Caco-2 (cell line): ENCODE measurements at regions not wholly inside any gene's neighbourhood (a gene's known extent, or its start where the extent isn't known, plus 50 kb on each side); places are given as distances from the start of the nearest gene placed in this dataset.

Experiments used
- BruUV-seq: library from RNA; stranded (reverse); fragments of 400-500 nt; replicated peaks from 2 replicates; lab custom pipeline; 2021; lab: Mats Ljungman, UMichigan
- CTCF ChIA-PET: fragments of 300-600 bp; sonication (Branson Sonifier 250); formaldehyde crosslinking; loops from one replicate; lab custom pipeline; 2022; ENCODE audit warnings: antibody characterized with exemption; lab: Charles Lee
- POLR2A ChIA-PET: fragments of 300-600 bp; sonication (Branson Sonifier 250); formaldehyde crosslinking; loops from one replicate; lab custom pipeline; 2022; ENCODE audit warnings: antibody characterized with exemption; lab: Charles Lee
- DNase-seq, 2 experiments: peaks; one replicate each; pipeline versions ENCODE4 v3.0.0 to v3.0.0-alpha.2; 2020 to 2022
- H3K27me3 ChIP-seq: replicated peaks from 2 replicates; pipeline ENCODE4 v1.6.0; 2011; ENCODE audit warnings: low read length; ENCODE audit not compliant: control insufficient read depth, insufficient read depth
- H3K36me3 ChIP-seq: 2 replicates; pipeline ENCODE4 v1.5.1; 2011; ENCODE audit warnings: low read length; ENCODE audit not compliant: control insufficient read depth, insufficient read depth
- H3K4me1 ChIP-seq: fragments of 250-450 bp; sonication (Bioruptor Pico); 2 replicates; pipeline ENCODE4 v1.5.1; 2020; ENCODE audit warnings: mild to moderate bottlenecking
- H3K4me3 ChIP-seq: 2 replicates; pipeline ENCODE4 v1.5.1; 2011; ENCODE audit warnings: low read depth, mild to moderate bottlenecking, control low read depth, low read length
- H3K9me3 ChIP-seq: fragments of 250-450 bp; sonication (Bioruptor Pico); 2 replicates; pipeline ENCODE4 v1.5.1; 2020; ENCODE audit warnings: mild to moderate bottlenecking, moderate library complexity
- H3K27ac Mint-ChIP-seq: one replicate; pipeline ENCODE4 v1.8.0; 2022; ENCODE audit warnings: mixed read lengths; ENCODE audit not compliant: unreplicated experiment
- H3K27me3 Mint-ChIP-seq: one replicate; pipeline ENCODE4 v1.8.0; 2022; ENCODE audit warnings: mixed read lengths; ENCODE audit not compliant: insufficient read depth, unreplicated experiment
- H3K36me3 Mint-ChIP-seq: one replicate; pipeline ENCODE4 v1.8.0; 2022; ENCODE audit warnings: mild to moderate bottlenecking, mixed read lengths; ENCODE audit not compliant: insufficient read depth, unreplicated experiment
- H3K4me1 Mint-ChIP-seq: one replicate; pipeline ENCODE4 v1.8.0; 2022; ENCODE audit warnings: low read depth, mixed read lengths; ENCODE audit not compliant: unreplicated experiment
- H3K4me3 Mint-ChIP-seq: one replicate; pipeline ENCODE4 v1.8.0; 2022; ENCODE audit warnings: mild to moderate bottlenecking, moderate library complexity, mixed read lengths; ENCODE audit not compliant: unreplicated experiment
- H3K9me3 Mint-ChIP-seq: one replicate; pipeline ENCODE4 v1.8.0; 2022; ENCODE audit warnings: mixed read lengths; ENCODE audit not compliant: unreplicated experiment
- intact Hi-C: fragments of 100-400 bp; cut with micrococcal nuclease; formaldehyde crosslinking; loops from one replicate; pipeline ENCODE4 v1.10.0; 2022; ENCODE audit not compliant: unreplicated experiment
- TF ChIP-seq, protein P1 (sequence below), 2 experiments: fragments of 200-600 bp in 1 of 2; IDR thresholded peaks; 1 replicate in 1 of 2; 2 replicates in 1 of 2; pipeline versions ENCODE4 v1.5.1 to v1.8.0; 2011 to 2022; ENCODE audit warnings: antibody characterized with exemption in 1 of 2, control low read depth in 1 of 2, inconsistent platforms in 1 of 2, low read depth in 1 of 2, low read length in 1 of 2, mild to moderate bottlenecking in 1 of 2, moderate library complexity in 1 of 2; ENCODE audit not compliant: insufficient read depth in 1 of 2, severe bottlenecking in 1 of 2, unreplicated experiment in 1 of 2

DNA sequence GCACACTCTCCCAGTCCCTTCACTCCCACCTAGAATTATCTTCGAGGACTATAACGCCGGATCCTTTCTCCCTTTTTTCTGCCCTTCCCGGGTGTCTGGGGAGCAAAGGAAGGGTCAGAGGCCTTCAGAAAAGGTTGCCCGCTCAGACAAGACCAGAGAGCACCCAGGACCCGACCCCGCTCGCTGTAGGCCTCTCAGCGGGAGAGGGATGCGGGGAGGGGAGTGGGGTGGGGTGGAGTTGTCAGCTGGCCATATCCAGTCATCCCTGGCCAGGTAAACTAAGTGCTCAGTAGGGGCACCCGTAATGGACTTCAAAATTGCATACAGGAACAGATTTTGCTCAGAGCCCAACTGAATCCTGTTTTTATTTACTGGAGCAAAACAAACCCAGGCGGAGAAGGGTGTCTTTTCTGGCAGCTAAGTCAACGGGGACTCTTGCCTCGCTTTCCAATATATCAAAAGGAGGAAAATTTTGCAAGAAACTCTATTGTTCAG is 65.0 kb downstream of the NOL4 start:
- Histone ChIP-seq H3K4me1 (no peaks in the 10 kb centered on the region), H3K27me3 (no peaks in the 10 kb centered on the region), H3K36me3 (no peaks in the 10 kb centered on the region), H3K4me3 (no peak overlapping the region), H3K9me3 (no peaks in the 10 kb centered on the region)
- Mint-ChIP-seq H3K27ac (no peak overlapping the region), H3K4me3 (no peak overlapping the region), H3K9me3 (no peaks in the 10 kb centered on the region), H3K36me3 (no peaks in the 10 kb centered on the region), H3K4me1 (no peaks in the 10 kb centered on the region), H3K27me3 (peaks cover 5% of the 10 kb centered on the region)
- no TSS peak for BruUV-seq
- CTCF ChIA-PET: interaction anchor here (0.7 kb wide), 1 partner anchor 37 kb away, joined by 3 read pairs; no protein-coding TSS in a partner anchor
- intact Hi-C loops: no loop called here
- no peak for DNase-seq
- POLR2A ChIA-PET: no interaction called here
- TF ChIP-seq, protein P1, sequence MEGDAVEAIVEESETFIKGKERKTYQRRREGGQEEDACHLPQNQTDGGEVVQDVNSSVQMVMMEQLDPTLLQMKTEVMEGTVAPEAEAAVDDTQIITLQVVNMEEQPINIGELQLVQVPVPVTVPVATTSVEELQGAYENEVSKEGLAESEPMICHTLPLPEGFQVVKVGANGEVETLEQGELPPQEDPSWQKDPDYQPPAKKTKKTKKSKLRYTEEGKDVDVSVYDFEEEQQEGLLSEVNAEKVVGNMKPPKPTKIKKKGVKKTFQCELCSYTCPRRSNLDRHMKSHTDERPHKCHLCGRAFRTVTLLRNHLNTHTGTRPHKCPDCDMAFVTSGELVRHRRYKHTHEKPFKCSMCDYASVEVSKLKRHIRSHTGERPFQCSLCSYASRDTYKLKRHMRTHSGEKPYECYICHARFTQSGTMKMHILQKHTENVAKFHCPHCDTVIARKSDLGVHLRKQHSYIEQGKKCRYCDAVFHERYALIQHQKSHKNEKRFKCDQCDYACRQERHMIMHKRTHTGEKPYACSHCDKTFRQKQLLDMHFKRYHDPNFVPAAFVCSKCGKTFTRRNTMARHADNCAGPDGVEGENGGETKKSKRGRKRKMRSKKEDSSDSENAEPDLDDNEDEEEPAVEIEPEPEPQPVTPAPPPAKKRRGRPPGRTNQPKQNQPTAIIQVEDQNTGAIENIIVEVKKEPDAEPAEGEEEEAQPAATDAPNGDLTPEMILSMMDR (IDR thresholded peaks at IDR 0.05; ENCODE audit: insufficient read depth in 1 of 2, low read depth in 1 of 2, low read length in 1 of 2, severe bottlenecking in 1 of 2, unreplicated experiment in 1 of 2): no peak

DNA sequence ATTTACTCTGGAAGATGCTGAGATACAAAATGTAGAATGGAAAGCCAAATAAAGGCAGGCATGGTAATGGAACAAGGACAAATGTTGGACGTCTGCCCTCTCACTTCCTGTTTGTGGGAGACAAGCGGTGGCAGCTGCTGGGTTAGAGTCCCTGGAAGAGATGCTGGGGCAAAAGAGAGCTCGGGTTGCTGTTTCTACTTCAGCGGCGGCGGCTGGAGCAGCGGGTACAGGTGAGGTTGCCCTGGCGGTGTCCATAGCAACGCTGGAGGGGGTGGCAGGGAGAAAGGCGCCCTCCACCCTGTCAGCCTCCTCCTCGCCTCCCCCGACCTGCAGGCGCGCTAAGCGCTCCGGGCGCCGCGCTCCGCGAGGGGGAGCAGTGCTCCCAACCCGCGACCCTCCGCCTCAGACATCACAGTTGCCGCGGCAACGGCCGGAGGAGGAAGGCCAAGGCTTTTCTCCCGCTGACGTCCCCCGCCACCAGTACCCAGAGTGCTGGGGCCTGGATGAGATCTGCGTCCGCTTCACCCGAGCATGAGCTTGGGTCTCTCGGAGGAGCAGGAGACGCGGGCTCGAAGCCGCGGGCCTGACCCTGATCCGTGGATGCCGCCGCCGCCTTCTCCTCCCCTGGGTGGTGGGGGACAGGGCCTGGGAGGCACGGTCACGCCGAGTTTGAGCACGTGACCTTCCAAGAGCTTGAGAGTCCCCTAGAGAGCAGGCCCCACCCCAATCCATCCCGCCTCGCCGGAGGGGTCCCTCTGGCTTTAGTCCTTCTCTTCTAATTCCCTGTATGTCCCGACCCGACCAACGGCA is 65.6 kb downstream of the NOL4 start:
- Histone ChIP-seq H3K27me3 (no peaks in the 10 kb centered on the region), H3K4me1 (no peaks in the 10 kb centered on the region), H3K36me3 (no peaks in the 10 kb centered on the region), H3K4me3 (no peak overlapping the region), H3K9me3 (no peaks in the 10 kb centered on the region)
- H3K27ac Mint-ChIP-seq: no peak overlapping the region
- no peaks in the 10 kb centered on the region for H3K36me3 Mint-ChIP-seq
- H3K4me3 Mint-ChIP-seq: no peak overlapping the region
- H3K4me1 Mint-ChIP-seq: no peaks in the 10 kb centered on the region
- TF ChIP-seq, protein P1 (IDR thresholded peaks at IDR 0.05; ENCODE audit: insufficient read depth in 1 of 2, low read depth in 1 of 2, low read length in 1 of 2, severe bottlenecking in 1 of 2, unreplicated experiment in 1 of 2): no peak
- ChIA-PET POLR2A (no interaction called here), CTCF (interaction anchor here (0.7 kb wide), 1 partner anchor 36 kb away, joined by 3 read pairs; no protein-coding TSS in a partner anchor)
- BruUV-seq: no TSS peak
- intact Hi-C loops: no loop called here
- peaks cover 5% of the 10 kb centered on the region for H3K27me3 Mint-ChIP-seq
- DNase-seq: no peak
- H3K9me3 Mint-ChIP-seq: no peaks in the 10 kb centered on the region

DNA sequence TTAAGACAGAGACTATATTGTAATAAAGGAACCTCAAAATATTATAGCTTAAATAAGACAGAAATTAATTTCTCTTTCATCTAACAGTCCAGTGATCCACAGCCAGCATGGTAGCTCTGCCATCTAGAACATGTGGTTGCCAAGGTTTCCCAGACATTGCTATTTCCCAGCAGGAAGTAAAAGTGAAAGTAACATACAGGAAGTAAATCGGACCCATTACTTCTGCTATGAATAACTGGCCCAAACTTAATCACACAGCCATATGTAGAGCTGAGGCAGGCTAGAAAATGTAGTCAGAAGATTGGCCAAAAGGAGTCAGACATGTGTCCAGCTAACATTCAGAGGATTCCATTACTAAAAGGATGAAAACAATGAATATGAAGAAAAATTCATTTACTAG is 71.0 kb downstream of the NOL4 start:
- Histone ChIP-seq H3K4me1 (no peaks in the 10 kb centered on the region), H3K4me3 (no peak overlapping the region), H3K36me3 (no peaks in the 10 kb centered on the region), H3K9me3 (no peaks in the 10 kb centered on the region), H3K27me3 (no peaks in the 10 kb centered on the region)
- no peaks in the 10 kb centered on the region for H3K4me1 Mint-ChIP-seq
- H3K36me3 Mint-ChIP-seq: no peaks in the 10 kb centered on the region
- CTCF ChIA-PET: no interaction called here
- TF ChIP-seq, protein P1 (IDR thresholded peaks at IDR 0.05; ENCODE audit: insufficient read depth in 1 of 2, low read depth in 1 of 2, low read length in 1 of 2, severe bottlenecking in 1 of 2, unreplicated experiment in 1 of 2): no peak
- H3K4me3 Mint-ChIP-seq: no peak overlapping the region
- intact Hi-C loops: no loop called here
- POLR2A ChIA-PET: no interaction called here
- BruUV-seq: no TSS peak
- H3K9me3 Mint-ChIP-seq: no peaks in the 10 kb centered on the region
- no peak for DNase-seq
- H3K27me3 Mint-ChIP-seq: peaks cover 3% of the 10 kb centered on the region
- no peak overlapping the region for H3K27ac Mint-ChIP-seq
